Ascending aorta (tissue), 2 donors: ENCODE measurements at regions not wholly inside any gene's neighbourhood (a gene's known extent, or its start where the extent isn't known, plus 50 kb on each side); places are given as distances from the start of the nearest gene placed in this dataset.

Source experiments
- DNase-seq, 2 donors: peaks; one replicate each; pipeline ENCODE4 v3.0.0-alpha.2; 2019; ENCODE audit warnings: low spot score in 2 of 2
- H3K27ac ChIP-seq, 2 donors: fragments of 200-600 bp; sonication (generic); one replicate each; pipeline ENCODE4 v1.5.1; 2016 to 2017; ENCODE audit warnings: mild to moderate bottlenecking in 1 of 2
- H3K27me3 ChIP-seq: fragments of 200-600 bp; sonication (generic); one replicate; pipeline ENCODE4 v1.5.1; 2017
- H3K36me3 ChIP-seq, 2 donors: fragments of 200-600 bp; sonication (generic); one replicate each; pipeline ENCODE4 v1.5.1; 2016
- H3K4me1 ChIP-seq, 2 donors: fragments of 200-600 bp; sonication (generic); one replicate each; pipeline ENCODE4 v1.5.1; 2016 to 2017; ENCODE audit warnings: mild to moderate bottlenecking in 1 of 2
- H3K4me3 ChIP-seq, 2 donors: fragments of 200-600 bp; sonication (generic); one replicate each; pipeline ENCODE4 v1.5.1; 2016 to 2017; ENCODE audit warnings: mild to moderate bottlenecking in 1 of 2
- H3K9me3 ChIP-seq, 2 donors: fragments of 200-600 bp; sonication (generic); one replicate each; pipeline ENCODE4 v1.5.1; 2016
- CTCF ChIP-seq, 3 experiments: fragments of 200-600 bp in 2 of 3; fragments of 450-650 bp in 1 of 3; sonication (generic) in 2 of 3; IDR thresholded peaks; one replicate each; pipeline ENCODE4 v1.5.1; 2016 to 2019; ENCODE audit warnings: antibody characterized with exemption in 3 of 3, mild to moderate bottlenecking in 1 of 3, moderate library complexity in 1 of 3
- intact Hi-C: fragments of 100-400 bp; cut with DNase I; formaldehyde crosslinking; loops from one replicate; pipeline ENCODE4 v1.15.1; 2023

- H3K4me3 ChIP-seq, result peak overlapping the region; percentile 83 to 84
- TF ChIP-seq CTCF (IDR thresholded peaks at IDR 0.05), result no peak
- peaks cover 4 to 21% of the 10 kb centered on the region in 2 donors for H3K4me1 ChIP-seq
- H3K27me3 ChIP-seq, result no peaks in the 10 kb centered on the region
- peak overlapping the region; percentile 86 to 95 for H3K27ac ChIP-seq
- H3K36me3 ChIP-seq, result no peaks in the 10 kb centered on the region
- H3K9me3 ChIP-seq, result no peaks in the 10 kb centered on the region
- intact Hi-C loops, result loop anchor here (1.0 to 2.0 kb wide), 4 partner anchors 20 to 195 kb away; partner anchors contain the start of gene GPR155
- DNase-seq, result peak in 1 of 2 donors; percentile 82
Observed at GRCh38 chr2:174682578-174683391, 81.5 kb downstream of the CHRNA1 start.

GRCh38 chr2:174682007-174682577, 82.2 kb downstream of the CHRNA1 start:
- DNase-seq, result peak in 1 of 2 donors; percentile 80
- Histone ChIP-seq H3K4me3 (peak overlapping the region; percentile 83 to 84), H3K4me1 (peaks cover 4 to 21% of the 10 kb centered on the region in 2 donors), H3K36me3 (no peaks in the 10 kb centered on the region), H3K9me3 (no peaks in the 10 kb centered on the region), H3K27me3 (no peaks in the 10 kb centered on the region), H3K27ac (peak overlapping the region; percentile 86 to 95)
- no peak for TF ChIP-seq CTCF (IDR thresholded peaks at IDR 0.05)
- intact Hi-C loops, result loop anchor here (1.0 to 2.0 kb wide), 3 partner anchors 19 to 195 kb away; partner anchors contain the start of gene GPR155

GRCh38 chr2:174681099-174682006, 82.9 kb downstream of the CHRNA1 start:
- intact Hi-C loops, result loop anchor here (1.0 to 2.0 kb wide), 3 partner anchors 19 to 194 kb away; partner anchors contain the start of gene GPR155

GRCh38 chr2:174680221-174680620, 82.6 kb upstream of the WIPF1 start:
- Histone ChIP-seq H3K9me3 (no peaks in the 10 kb centered on the region), H3K36me3 (peaks cover 0 to 6% of the 10 kb centered on the region in 2 donors), H3K27ac (no peak overlapping the region), H3K4me3 (no peak overlapping the region), H3K27me3 (no peaks in the 10 kb centered on the region), H3K4me1 (peaks cover 4 to 21% of the 10 kb centered on the region in 2 donors)
- no peak for TF ChIP-seq CTCF (IDR thresholded peaks at IDR 0.05)
- no peak for DNase-seq
- intact Hi-C loops, result no loop called here

More at GRCh38 chr2:174681099-174682006, 82.9 kb downstream of the CHRNA1 start:
- no peaks in the 10 kb centered on the region for H3K9me3 ChIP-seq
- peaks cover 0 to 5% of the 10 kb centered on the region in 2 donors for H3K36me3 ChIP-seq
- TF ChIP-seq CTCF (IDR thresholded peaks at IDR 0.05), result no peak
- DNase-seq, result no peak
- peak overlapping the region; percentile 86 to 95 for H3K27ac ChIP-seq
- H3K27me3 ChIP-seq, result no peaks in the 10 kb centered on the region
- H3K4me3 ChIP-seq, result peak overlapping the region; percentile 83 to 84
- H3K4me1 ChIP-seq, result peaks cover 4 to 21% of the 10 kb centered on the region in 2 donors

- Histone ChIP-seq H3K27me3 (no peaks in the 10 kb centered on the region), H3K9me3 (no peaks in the 10 kb centered on the region), H3K36me3 (peaks cover 0 to 6% of the 10 kb centered on the region in 2 donors), H3K4me1 (peaks cover 4 to 21% of the 10 kb centered on the region in 2 donors), H3K4me3 (no peak overlapping the region), H3K27ac (no peak overlapping the region)
- intact Hi-C loops, result no loop called here
- TF ChIP-seq CTCF (IDR thresholded peaks at IDR 0.05), result no peak
- DNase-seq, result no peak
Observed at GRCh38 chr2:174678395-174678794, 80.8 kb upstream of the WIPF1 start.
